ENCODE measurements at regions not wholly inside any gene's neighbourhood (a gene's known extent, or its start where the extent isn't known, plus 50 kb on each side); places are given as distances from the start of the nearest gene placed in this dataset.

GRCh38 chr7:115133248-115133647 lies 211.4 kb downstream of the MDFIC start:
- TF ChIP-seq CTCF (conservative IDR thresholded peaks at IDR 0.05; ENCODE audit: low read depth, low read length) (no peak), CHD1 (IDR thresholded peaks at IDR 0.05; ENCODE audit: low read depth, low read length) (no peak), POLR2A (IDR thresholded peaks at IDR 0.05; ENCODE audit: low read depth, low read length) (no peak), CEBPB (IDR thresholded peaks at IDR 0.05; ENCODE audit: low read depth, low read length) (no peak), RFX5 (IDR thresholded peaks at IDR 0.05; ENCODE audit: low read depth, low read length) (no peak), SMC3 (IDR thresholded peaks at IDR 0.05; ENCODE audit: low read depth, low read length) (no peak), RAD21 (IDR thresholded peaks at IDR 0.05; ENCODE audit: low read length) (no peak)
